Fibroblast of peridontal ligament (primary cell): ENCODE measurements at regions not wholly inside any gene's neighbourhood (a gene's known extent, or its start where the extent isn't known, plus 50 kb on each side); places are given as distances from the start of the nearest gene placed in this dataset.
A peak's percentile ranks its signal among the peaks of the same experiment; 100 is the strongest.

Experiments
- DNase-seq: peaks from one replicate; pipeline ENCODE4 v3.0.0-alpha.2; 2010; ENCODE audit errors: extremely low read depth

DNA sequence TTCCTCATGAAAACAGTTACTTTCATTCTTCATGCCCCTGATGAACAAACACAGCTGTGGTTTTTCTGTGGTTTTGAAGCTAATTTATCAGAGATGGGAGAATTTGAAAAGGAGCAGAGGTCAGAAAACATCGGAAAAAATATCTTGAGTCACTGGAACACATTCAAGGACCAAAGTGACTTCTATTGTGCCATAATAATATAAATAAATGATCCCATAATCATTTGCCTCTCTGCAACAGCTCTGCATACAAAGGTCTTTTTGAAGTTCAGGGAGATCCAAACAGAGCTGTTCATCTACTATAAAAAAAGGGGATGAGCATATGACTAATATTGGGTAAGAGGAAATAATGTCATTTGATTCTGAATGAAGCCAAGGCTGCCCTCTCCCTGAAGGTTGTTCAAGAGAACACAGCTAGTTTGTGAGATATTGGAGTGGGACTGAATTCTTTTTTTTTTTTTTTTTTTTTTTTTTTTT, 201.3 kb upstream of the GALNT5 start:
- peak; percentile 77 for DNase-seq

DNA sequence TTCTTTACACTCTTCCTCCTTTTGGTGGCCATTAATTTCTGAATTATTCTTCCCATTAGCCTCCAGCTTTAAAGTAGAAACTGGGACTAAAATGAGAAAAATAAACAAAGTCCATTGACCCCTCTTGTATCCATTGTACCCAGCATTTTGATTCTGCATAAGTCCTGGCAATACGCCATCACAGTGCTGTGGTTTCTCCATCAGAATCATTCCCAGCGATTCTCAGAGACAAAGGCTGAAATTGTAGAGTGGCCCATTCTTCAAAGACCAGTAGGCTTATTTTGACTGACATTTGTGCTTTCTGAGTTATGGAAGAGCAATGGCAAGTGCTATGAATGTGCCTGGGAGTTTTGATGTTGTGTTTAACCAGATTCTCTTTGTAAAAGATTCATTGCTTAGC, 199.3 kb upstream of the GALNT5 start:
- no peak for DNase-seq

DNA sequence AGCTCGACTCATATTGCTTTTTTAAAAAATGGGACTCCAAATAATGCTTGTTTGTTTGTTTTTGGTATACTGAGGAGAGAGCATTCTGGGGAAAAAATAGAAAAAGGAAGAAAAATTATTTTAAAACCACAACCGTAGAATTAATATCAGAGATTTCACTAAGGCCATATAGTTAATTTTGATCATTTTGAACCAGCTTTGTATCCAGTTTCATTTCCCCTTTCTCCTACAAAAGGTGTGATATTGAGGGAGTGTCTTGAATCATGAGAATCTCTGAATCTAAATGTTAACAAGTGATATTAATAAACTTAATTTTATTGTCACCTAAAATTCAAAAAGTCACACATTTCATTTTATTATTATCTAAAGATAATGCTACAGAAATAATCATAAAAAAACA, 198.5 kb upstream of the GALNT5 start:
- no peak for DNase-seq

DNA sequence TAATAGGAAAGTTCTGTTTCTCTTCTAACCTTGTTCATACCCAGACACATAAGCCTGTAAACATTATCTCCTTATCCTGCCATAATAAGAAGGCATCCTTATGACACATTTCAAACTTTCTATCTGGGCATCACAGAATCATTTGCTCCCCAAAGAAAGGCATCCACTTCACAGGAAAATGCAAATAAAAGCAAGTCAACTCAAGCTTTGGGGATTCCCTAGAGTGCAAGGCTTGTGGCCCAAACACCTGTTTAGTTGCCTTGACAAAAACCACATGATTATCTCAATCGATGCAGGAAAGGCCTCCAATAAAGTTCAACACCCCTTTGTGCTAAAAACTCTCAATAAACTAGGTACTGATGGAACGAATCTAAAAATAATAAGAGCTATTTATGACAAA, 195.7 kb upstream of the GALNT5 start:
- no peak for DNase-seq

DNA sequence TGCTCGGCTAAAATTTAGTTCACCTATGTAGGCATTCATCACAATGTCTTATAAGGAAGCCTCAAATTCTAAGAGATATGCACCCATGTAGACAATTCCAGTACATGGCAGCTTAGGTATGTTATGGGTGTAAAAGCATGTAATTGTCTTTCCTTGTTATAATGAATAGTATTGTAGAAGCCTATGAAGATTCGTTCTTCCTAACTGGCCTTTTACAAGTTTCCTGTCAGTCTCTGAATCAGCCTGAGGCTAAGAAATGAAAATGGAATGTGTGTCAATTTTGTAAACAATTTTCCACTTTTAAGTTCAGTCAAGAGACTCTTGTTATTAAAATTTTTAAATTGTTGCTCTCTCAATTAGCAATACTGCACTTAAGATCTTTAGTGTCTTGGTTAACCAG, 189.9 kb upstream of the GALNT5 start:
- no peak for DNase-seq

DNA sequence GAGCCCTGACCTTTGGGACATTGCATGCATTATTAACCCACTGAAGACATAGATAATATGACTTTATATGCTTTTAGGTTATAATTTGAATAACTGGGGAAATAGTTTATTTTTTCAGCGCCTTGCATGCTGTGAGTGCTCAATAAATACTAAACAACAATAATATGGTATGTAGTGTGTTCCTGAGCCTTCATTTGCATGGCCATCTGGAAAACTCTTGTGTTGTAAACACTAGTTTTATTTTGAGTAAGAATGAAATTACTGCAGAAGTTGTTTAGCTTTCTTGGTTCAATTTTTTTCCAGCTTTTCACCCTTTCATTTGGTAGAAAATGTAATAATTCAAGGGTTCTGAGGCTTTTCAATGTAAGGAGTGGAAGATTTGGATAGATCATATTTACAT, 189.3 kb upstream of the GALNT5 start:
- DNase-seq: no peak

DNA sequence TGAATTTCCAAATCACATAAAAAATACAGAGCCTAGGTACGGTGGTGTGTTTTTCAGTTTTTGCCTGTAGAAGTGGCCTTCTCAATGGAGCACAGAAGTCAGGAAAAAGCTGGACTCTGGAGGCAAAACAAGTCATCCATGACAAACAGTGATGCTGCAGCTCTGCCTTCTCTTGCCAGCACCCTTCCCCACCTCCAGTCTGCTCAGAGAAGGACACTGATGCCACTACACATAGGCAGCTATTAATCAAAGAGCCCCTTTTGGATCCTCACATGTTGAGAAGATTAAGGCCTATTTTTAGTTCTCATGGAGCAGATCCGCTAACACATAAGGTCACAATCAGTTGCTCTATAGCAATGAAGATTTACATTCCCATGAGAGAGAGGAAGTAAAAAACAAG, 181.6 kb upstream of the GALNT5 start:
- DNase-seq: no peak

DNA sequence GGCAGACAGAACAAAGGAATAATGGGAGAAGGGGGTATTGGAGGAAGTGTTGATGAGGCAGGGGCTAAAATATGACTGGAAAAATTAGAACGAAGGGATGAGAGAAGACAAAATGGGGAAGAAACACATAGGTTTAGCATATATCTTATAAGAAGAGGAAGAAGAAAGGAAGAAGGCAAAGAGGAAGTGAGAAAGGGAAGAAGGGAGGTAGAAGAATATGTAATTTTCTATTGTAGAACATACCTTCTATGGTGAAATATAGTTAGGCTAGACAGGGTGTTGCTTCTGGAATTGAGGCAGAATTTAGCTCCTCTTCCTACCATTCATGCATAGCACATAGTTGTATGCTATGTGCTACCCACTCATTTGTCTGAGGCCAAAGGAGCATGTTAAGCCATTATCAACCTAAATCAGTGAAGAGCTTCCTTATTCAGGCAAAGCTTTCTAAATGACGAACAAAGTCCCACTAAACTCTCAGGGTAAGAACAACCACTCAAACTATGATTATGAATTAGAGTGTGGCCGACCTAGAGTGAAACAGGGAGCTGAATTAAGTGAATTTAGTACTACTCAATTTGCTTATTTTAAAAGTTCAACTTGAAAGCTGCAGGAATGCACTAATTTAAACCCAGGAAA, 180.9 kb upstream of the GALNT5 start:
- no peak for DNase-seq

DNA sequence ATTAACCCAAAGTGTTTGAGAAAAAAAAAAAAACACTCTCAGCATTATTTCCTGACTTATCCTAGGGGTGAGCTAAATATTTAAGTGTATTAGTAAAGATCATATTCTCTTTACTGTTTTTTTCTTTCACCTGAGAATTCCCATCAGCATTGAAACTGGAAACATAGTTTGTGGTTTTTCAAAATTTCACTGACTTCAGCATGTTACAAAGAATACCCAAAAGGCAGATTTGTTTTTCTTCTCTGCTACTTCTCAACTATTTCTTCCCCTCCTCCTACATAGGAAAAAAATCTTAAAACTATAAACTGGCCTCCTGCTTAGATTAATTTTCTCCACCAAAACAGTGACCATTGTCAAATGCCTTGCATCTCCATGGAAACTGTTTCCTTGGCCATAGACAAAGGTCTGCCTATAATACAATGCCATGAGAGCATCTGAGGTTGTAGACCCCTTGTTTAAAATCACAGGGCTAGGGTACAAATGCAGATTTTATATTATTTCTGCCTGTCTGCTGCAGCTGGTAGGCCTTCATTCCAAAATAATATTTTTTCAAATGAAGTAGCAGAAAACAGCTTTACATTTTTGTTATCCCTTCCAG, 179.7 kb upstream of the GALNT5 start:
- no peak for DNase-seq

DNA sequence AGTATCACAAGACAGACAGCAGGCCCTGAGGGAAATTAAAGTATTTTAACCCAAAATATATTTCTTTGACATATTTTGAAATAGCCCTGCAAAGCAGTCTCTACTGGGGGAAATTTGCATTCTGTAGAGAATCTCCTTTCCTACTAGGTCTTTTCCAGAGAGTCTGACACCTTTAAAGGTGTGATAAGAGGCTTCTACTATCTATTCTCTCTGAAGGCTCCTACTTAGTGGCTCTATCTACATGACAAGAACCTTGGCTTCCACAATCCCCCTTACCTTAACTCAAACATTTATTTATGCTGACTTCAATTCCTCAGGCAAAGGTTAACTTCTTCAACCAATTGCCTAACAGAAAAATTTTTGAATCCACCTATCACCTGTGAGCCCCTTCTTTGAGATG, 174.6 kb upstream of the GALNT5 start:
- no peak for DNase-seq

DNA sequence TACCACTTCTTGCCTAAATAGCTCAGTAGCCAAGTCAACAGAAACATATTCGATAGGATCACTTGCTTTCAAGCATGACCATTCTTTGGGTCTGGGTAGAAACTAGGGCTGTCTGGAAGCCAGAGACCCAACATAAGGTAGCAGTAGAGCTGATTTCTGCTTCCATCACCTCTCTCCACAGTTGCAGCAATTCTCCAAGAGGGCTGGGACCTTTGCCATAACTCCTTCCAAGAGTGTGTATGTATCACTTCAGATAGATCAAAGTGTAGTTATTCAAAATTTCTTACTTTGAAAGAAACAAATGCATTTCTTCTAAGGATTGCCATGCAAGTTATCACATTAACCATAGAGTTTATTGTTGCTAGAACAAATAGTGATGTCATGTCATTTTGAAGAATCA, 172.0 kb upstream of the GALNT5 start:
- DNase-seq: peak; percentile 50

DNA sequence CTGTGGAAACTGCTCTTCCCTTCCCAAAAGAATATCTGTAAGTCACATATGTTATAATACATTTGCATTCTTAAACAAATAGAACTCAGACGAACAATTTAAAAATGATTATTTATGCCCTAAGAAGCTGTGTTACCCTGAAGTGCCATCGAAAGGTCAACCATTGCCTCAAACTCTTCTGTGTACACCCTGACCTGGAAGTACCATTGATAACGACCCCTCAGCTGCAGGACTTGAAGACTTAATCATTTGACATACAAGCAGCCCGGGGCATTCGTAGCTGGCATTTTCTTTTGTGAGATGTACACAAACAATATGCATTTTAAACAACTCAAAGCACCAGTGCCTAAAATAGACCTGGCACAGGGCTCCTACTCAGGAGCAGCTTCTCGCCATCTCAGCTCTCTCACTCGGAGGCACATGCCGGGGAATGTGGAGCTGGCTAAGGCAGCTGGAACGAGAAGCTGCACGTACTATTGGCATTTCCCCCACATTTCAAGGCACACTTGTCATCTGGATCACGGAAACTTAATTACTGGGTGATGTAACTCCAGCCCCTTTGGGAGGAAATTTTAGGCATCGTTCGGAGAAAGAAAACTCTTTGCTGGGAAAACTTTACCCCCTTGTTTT, 170.0 kb upstream of the GALNT5 start:
- peak; percentile 96 for DNase-seq

DNA sequence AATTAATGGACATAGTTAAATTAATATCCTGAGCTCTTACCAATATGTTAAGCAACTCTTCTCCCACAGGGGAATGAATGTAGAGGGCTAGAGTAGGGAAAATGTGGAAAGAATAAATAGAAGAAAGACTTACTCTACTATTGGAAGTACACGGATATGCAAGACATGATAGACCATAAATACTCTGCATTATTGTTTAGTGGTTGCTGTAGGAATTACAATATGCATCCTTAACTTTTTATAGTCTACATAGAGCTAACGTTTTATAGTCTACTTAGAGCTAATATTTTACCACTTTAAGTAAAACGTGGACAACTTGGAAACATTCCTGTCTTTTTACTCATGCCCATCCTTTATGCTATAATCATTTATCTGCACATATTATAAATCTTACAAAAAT, 163.8 kb upstream of the GALNT5 start:
- DNase-seq: no peak

DNA sequence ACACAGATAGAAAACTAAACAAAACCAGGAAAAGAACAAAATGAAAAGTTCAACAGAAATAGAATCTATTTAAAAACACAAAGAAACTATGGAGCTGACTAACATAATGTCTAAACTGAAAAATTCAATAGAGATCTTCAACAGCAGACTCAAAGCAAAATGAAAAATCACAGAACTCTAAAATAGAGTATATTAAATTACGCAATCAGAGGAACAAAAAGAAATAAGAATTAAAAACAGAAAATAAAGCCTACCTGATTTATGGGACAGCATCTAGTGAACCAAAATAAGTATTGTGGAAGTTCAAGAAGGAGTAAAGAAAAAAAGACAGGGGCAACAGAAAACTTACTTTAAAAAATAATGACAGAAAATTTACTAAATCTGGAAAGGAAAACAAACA, 152.1 kb upstream of the GALNT5 start:
- no peak for DNase-seq

DNA sequence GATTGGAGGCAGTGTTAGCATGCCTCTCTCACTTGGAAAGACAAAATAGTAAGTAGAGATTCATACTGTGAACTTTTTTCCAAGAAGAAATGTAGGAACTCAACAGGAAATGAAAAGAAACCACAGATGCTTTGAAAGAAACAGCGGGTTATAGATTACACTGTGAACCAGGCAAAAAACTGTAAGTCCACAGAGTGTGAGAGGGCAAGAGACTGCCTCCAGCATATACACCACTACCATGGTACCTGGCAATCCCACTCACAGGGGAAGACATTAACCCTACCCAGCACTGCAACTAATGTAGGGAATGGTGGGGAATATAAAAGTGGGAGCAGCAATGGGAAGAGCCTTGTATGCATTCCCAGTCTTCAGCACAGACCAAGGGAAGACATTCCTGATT, 150.6 kb upstream of the GALNT5 start:
- DNase-seq: no peak

DNA sequence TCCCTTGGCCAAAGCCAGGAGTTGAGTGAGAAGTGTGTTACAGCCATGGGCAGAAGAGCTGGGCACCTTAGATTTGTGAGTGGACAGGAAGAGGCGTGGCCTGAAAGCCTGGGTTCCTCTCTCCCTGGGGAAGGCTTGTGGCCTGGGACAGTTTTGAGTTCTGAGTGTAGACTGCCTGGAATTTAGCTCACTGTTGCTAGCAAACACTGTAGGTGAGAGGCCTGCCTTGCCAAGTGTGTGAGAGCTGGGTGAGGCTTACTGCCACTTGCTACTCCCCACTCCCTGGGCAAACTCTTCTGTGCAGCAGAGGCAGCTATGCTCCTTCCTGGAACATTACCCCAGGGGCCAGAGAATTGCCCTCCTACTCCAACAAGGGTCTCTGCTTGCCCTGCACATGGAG, 150.0 kb upstream of the GALNT5 start:
- DNase-seq: no peak

DNA sequence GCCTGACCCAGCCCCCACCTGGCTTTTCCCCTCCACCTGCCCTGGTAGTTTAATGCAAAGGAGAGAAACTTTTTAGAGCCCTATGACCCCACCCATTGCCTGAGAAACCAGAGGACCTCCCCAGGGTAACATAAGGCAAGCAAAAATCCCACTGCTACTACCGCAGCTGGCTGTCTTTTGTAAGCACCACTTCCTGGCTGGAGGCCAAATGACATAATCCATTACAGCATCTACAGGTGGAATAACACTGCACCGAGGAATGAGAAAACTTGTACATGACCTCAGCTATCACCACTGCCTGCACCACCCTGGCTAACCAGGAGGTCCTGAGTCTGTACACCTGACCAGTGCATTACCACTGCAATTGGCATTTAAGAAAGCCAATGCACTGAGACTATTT, 149.6 kb upstream of the GALNT5 start:
- no peak for DNase-seq

DNA sequence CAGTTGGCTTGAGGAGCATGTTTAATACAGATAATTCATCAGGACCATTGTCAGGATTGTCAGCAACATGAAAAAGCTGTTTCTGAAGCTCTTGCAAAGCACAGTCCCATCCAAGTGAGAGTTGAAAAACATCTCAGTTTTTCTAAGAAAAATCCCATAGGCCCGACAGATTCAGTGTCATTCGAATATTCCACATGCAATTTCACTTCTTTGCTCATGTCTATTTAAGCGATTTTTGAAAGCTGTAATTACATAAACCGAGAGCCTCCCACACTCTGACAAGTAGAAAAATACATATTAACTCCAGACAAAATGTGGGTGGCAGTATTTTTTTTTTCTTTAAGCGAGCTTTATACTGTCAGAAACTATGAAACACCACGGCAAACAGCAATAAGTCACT, 134.7 kb upstream of the GALNT5 start:
- DNase-seq: peak; percentile 35

DNA sequence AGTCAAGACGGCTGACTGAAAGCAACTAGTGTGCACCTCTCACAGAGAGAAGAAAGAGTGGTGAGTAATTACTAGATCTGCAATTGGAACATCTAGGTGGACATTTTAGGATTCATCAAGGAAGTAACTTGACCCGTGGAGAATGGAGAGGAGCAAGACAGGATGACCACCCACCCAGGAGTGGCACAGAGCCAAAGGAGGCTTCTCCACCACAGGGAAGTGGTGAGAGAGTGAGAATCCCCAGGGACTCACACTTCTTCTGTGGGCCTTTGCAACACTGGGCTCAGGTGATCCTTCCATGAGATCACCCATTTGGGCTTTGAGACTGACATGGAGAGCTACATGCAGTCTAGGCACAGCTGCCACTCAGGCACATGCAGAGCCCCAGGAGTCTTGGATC, 132.8 kb upstream of the GALNT5 start:
- no peak for DNase-seq

DNA sequence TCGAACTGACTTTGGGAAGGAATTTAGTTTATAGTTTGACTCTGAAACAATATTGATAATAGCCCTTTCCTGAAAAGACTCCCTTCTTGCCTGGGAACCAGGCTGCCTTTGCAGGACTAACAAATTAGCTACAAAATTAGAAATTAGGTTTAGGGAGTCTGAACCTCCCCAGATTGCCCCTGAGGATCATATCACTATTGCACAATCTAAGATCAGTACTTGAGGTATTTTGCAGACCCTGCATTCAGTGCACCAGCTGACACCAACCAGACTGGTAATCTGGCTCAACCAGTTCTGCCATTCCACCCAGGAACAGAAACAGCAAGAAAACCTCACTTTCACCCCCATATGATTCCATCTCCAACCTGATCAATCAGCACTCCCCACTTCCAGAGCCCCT, 131.8 kb upstream of the GALNT5 start:
- no peak for DNase-seq

DNA sequence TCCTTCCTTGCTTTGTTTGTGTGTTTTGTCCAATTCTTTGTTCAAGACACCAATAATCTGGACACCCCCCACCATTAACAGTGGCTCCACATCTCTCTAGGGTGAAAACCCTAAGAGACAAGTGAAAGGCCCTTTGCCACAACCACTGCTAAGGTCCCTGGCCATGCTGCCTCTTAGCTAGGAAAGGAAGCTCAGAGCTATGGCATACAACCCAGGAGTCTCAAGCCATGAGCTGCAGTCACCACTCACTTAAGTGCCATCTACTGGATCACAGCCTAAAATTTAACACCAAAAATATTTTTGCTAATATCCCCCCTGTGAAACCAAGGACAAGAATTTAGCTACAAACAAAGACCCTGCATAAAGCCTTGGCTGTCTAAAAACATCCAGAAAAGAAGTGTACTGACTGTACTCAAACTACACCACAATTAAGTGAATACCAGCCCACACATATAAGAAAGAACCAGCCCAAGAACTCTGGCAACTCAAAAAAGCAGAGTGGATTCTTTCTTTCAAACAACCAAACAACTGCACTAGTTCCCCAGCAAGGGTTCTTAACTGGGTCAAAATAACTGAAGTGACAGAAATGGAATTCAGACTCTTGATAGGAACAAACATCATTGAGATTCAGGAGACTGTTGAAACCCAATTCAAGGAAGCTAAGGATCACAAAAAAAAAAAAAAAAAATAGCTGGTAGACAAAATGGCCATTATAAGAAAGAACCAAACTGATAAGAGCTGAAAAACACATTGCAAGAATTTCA, 130.1 kb upstream of the GALNT5 start:
- DNase-seq: no peak

DNA sequence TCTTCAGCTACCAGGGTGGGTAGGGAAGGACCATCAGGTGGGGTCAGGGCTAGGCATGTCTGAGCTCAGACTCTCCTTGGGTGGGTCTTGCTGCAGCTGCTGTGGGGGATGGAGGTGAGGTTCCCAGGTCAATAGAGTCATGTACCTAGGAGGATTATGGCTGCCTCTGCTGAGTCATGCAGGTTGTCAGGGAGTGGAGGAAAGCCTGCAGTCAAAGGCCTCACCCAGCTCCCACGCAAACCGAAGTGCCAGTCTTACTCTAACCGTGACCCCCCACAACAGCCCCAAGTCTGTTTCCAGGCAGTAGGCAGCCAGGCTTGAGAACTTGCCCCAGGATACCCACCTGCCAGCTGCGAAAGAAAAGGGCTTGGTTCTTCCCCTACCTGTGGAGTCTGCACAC, 113.6 kb upstream of the GALNT5 start:
- DNase-seq: no peak

DNA sequence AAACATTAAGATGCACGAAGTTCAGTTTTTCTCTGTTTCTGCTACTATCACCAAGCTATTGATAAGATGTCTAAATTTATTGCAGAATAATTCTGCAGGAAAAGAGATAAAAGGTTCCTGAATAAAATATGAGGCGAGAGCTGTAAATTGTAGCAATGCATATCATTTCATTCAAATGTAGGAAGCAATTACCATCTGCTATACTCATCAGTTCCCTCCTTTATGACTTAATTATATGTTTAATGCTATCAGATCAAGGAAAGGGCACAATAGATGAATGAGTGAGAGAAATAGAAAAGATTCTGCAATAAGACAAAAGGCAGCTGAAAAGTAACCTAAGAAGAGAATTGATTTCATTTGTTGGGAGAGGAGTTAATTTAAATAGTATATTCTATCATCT, 108.2 kb upstream of the GALNT5 start:
- no peak for DNase-seq
